Body of pancreas (tissue), 4 donors: ENCODE measurements at regions not wholly inside any gene's neighbourhood (a gene's known extent, or its start where the extent isn't known, plus 50 kb on each side); places are given as distances from the start of the nearest gene placed in this dataset.

Experiments used
- POLR2A ChIP-seq, 3 donors: fragments of 450-650 bp; IDR thresholded peaks; one replicate each; pipeline ENCODE4 v1.6.1; 2016; ENCODE audit warnings: antibody characterized with exemption in 3 of 3, mild to moderate bottlenecking in 2 of 3
- TF ChIP-seq, protein P1 (sequence below), 7 experiments: fragments of 450-650 bp in 4 of 7; fragments of 200-600 bp in 3 of 7; sonication (generic) in 3 of 7; IDR thresholded peaks; one replicate each; pipeline ENCODE4 v1.5.1; 2016 to 2019; ENCODE audit warnings: antibody characterized with exemption in 7 of 7

DNA sequence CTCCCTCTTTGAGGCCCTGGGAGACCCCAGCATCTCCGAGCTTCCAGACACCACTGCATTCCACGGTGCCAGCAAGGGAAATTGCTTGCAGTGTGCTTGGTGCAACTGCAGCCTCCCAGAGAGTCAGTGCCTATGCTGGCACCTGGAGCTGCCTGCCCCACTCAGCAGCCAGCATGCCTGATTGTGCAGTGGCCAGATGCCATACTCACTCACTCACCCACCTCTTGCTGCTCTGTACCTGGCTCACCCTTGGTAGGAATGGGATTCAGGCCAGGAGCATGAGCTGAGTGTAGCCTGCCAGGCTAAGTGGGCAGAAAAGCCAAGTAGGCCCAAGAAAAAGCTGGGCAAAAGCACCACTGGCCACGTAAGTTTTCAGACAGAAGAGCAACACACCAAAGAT lies 651.4 kb downstream of the GABRG1 start:
- no peak for TF ChIP-seq POLR2A (IDR thresholded peaks at IDR 0.05)
- TF ChIP-seq, protein P1, sequence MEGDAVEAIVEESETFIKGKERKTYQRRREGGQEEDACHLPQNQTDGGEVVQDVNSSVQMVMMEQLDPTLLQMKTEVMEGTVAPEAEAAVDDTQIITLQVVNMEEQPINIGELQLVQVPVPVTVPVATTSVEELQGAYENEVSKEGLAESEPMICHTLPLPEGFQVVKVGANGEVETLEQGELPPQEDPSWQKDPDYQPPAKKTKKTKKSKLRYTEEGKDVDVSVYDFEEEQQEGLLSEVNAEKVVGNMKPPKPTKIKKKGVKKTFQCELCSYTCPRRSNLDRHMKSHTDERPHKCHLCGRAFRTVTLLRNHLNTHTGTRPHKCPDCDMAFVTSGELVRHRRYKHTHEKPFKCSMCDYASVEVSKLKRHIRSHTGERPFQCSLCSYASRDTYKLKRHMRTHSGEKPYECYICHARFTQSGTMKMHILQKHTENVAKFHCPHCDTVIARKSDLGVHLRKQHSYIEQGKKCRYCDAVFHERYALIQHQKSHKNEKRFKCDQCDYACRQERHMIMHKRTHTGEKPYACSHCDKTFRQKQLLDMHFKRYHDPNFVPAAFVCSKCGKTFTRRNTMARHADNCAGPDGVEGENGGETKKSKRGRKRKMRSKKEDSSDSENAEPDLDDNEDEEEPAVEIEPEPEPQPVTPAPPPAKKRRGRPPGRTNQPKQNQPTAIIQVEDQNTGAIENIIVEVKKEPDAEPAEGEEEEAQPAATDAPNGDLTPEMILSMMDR (IDR thresholded peaks at IDR 0.05) = no peak
